C4-2B (cell line): ENCODE measurements at regions not wholly inside any gene's neighbourhood (a gene's known extent, or its start where the extent isn't known, plus 50 kb on each side); places are given as distances from the start of the nearest gene placed in this dataset.

ENCODE experiments used
- H3K27ac ChIP-seq: fragments of 450-650 bp; 2 replicates; pipeline ENCODE4 v1.5.1; 2017
- ZFX ChIP-seq: fragments of 450-650 bp; IDR thresholded peaks from 2 replicates; pipeline ENCODE4 v1.6.1; 2017
- TF ChIP-seq, protein P1 (sequence below): fragments of 450-650 bp; conservative IDR thresholded peaks from 2 replicates; pipeline ENCODE4 v1.5.1; 2017; ENCODE audit warnings: mild to moderate bottlenecking

DNA sequence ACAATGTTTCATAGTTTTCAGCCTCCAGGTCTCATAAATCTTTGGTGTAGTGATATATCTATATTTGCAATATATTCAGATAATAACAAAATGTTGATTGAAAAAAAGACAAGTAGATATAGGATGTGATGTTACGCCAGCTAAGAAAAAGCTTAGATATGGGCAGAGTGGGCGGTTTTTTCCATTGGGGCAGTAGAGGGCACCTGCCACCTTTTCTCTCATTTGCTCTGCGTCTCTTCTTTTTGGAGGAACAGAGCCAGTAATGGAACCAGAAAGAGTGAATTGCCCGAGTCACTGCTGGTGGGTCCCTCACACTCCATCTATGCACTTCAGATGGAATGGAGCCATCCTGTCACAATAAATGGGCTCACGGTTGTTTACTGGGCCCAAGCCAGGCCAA lies 62.1 kb upstream of the FANCC start:
- no peak for TF ChIP-seq ZFX
- TF ChIP-seq, protein P1, sequence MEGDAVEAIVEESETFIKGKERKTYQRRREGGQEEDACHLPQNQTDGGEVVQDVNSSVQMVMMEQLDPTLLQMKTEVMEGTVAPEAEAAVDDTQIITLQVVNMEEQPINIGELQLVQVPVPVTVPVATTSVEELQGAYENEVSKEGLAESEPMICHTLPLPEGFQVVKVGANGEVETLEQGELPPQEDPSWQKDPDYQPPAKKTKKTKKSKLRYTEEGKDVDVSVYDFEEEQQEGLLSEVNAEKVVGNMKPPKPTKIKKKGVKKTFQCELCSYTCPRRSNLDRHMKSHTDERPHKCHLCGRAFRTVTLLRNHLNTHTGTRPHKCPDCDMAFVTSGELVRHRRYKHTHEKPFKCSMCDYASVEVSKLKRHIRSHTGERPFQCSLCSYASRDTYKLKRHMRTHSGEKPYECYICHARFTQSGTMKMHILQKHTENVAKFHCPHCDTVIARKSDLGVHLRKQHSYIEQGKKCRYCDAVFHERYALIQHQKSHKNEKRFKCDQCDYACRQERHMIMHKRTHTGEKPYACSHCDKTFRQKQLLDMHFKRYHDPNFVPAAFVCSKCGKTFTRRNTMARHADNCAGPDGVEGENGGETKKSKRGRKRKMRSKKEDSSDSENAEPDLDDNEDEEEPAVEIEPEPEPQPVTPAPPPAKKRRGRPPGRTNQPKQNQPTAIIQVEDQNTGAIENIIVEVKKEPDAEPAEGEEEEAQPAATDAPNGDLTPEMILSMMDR: no peak

DNA sequence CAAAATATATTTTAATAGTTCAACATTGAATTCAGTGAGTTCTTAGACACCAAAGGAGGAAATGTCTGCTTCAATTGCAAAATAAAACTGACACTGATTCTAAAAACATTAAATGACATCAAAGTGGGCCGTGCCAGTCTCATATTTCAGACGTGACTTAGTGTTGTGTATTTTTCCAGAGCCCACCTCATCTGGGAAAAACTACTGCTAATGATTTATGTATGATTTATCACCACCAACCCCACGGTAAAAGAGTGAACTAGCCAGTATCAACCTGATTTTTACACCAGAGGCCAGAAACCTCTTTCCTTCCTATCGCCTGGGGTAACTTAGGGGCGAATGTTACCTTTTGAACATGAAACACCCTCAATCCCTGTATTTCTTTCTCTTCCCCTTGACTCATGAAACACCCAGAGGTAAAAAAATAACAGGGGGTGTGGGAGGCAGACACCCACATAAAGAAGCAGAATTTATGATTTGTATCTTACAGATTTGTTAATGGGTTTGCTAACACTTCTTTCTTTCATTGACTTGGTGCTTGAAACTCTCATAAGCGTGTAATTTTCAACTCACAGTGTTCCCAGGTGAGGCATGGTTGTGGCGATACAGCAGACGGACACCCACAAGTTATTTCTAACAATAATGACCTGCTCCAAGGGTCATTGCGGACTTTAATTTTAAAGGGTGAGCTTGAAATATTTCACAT lies 56.4 kb upstream of the FANCC start:
- no peak overlapping the region for H3K27ac ChIP-seq
- TF ChIP-seq ZFX: no peak
- TF ChIP-seq, protein P1: no peak

More for the DNA sequence above, 62.1 kb upstream of the FANCC start:
- no peak overlapping the region for H3K27ac ChIP-seq

DNA sequence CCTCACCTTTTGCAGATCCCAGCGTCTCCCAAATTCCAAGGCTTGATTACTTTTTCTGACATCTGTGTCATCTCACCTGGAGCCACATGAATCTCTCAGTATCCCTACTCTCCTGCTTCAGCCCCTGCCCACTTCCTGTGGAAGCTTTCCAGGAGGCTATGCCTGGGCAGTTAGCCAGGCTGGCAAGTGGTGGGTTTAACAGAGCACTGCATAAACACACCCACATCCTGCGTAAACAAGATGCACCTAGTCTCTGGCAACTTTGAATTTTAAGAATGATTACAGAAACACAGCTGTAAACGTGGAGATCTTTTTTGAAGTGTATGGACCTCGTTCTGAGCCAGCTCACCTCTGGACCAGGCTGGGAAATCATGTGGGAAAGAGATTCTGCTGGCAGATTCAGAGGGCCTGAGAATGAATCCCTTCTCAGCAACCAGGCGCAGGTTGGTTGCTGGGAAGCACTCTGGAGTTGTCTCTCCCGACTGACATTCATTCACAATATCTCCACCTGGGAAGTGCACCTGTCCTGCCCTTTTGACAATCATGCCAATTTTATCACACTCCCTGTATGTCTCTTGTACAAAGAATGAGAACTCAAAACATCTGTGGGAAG lies 55.7 kb upstream of the FANCC start:
- H3K27ac ChIP-seq: no peak overlapping the region
- TF ChIP-seq ZFX: no peak
- TF ChIP-seq, protein P1: no peak

DNA sequence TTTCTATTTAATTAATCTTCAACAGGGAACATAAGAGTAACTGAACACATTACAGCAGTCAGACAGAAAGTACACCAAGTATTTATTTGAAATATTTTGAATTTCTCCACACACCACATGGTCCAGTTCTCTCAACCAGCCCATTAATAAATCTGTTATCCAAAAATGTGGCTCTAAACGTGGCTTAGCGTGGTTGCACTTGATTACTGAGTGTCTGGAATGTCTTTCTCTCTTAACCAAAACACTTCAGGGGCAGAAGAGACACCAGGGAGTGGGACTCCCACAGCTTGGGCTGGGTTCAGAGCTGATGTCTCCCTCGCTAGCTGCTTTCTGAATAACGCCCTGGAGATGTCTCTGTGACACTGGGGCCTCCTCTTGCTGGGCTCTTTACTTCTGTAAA lies 52.6 kb upstream of the FANCC start:
- TF ChIP-seq ZFX: no peak
- TF ChIP-seq, protein P1: no peak
- no peak overlapping the region for H3K27ac ChIP-seq

DNA sequence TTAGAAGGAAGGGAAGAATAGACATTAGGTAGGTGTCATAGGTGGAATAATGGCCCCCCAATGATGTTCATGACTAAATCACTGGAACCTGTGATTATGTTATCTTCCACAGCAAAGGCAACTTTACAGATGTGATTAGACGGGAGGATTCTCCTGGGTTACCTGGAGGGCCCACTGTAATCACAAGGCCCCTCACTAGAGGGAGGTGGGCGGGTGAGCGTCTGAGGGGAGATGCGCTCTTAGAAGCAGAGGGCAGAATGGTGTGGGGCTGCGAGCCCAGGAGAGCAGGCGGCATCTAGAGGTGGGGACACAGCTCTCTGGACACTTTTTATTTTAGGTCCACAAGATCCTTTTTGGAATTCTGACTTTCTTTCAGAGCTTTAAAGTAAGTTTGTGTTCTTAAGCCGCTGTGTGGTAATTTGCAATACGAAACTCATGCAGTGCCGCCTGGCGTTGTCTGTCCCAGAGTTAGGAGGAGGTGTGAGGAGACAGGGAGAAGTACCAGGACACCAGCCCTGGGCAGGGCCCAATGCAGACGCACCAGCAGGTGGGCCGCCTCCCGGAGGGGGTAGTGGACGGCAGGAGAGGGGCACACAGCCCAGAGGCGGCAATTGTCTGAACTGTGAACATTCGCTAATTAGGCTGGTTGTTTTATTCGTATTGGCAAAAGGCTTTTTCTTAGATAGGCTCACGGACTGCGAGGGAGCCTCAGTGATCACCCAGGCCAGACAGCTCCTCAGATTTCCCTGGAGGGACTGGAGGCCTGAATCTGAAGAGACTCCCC lies 51.1 kb upstream of the FANCC start:
- H3K27ac ChIP-seq: no peak overlapping the region
- TF ChIP-seq, protein P1: no peak
- TF ChIP-seq ZFX: no peak
